Esophagus squamous epithelium (tissue), 5 donors: ENCODE measurements at regions not wholly inside any gene's neighbourhood (a gene's known extent, or its start where the extent isn't known, plus 50 kb on each side); places are given as distances from the start of the nearest gene placed in this dataset.

Experiments used
- DNase-seq: peaks from one replicate; lab custom pipeline; 2025; lab: John Stamatoyannopoulos, UW
- H3K27ac ChIP-seq, 4 donors: fragments of 200-600 bp; sonication (generic); one replicate each; pipeline ENCODE4 v1.5.1; 2016 to 2019; ENCODE audit warnings: mild to moderate bottlenecking in 1 of 4
- H3K27me3 ChIP-seq, 4 donors: fragments of 200-600 bp; sonication (generic); 1 replicate in 3 of 4; 2 replicates in 1 of 4; pipeline versions ENCODE4 v1.5.1 to v1.6.0; 2017 to 2021; ENCODE audit warnings: antibody characterized with exemption in 1 of 4
- H3K36me3 ChIP-seq, 3 donors: fragments of 200-600 bp; sonication (generic); one replicate each; pipeline ENCODE4 v1.5.1; 2016 to 2019
- H3K4me1 ChIP-seq, 3 donors: fragments of 200-600 bp; sonication (generic); one replicate each; pipeline ENCODE4 v1.5.1; 2017 to 2019
- H3K4me3 ChIP-seq, 4 donors: fragments of 200-600 bp; sonication (generic); 1 replicate in 3 of 4; 2 replicates in 1 of 4; pipeline ENCODE4 v1.5.1; 2016 to 2019; ENCODE audit warnings: mild to moderate bottlenecking in 2 of 4, moderate library complexity in 1 of 4
- H3K9me3 ChIP-seq, 3 donors: fragments of 200-600 bp; sonication (generic); one replicate each; pipeline ENCODE4 v1.5.1; 2016 to 2019
- CTCF ChIP-seq, 6 experiments: fragments of 450-650 bp in 4 of 6; fragments of 200-600 bp in 2 of 6; sonication (generic) in 2 of 6; IDR thresholded peaks; one replicate each; pipeline ENCODE4 v1.5.1; 2016 to 2019; ENCODE audit warnings: antibody characterized with exemption in 6 of 6, mild to moderate bottlenecking in 4 of 6, moderate library complexity in 4 of 6
- POLR2A ChIP-seq, 4 donors: fragments of 450-650 bp; IDR thresholded peaks; one replicate each; pipeline ENCODE4 v1.6.1; 2017; ENCODE audit warnings: antibody characterized with exemption in 4 of 4, mild to moderate bottlenecking in 4 of 4, moderate library complexity in 3 of 4
- WGBS, 2 donors: methylation state at CpG; one replicate each; pipeline ENCODE4 v1.1.5; 2018; 5-methylcytosine and 5-hydroxymethylcytosine counted together
- intact Hi-C: fragments of 100-400 bp; cut with DNase I; formaldehyde crosslinking; loops from one replicate; pipeline ENCODE4 v1.15.0; 2022
- donor health status: DM: yes; HTN: yes; CAD: no.

- Histone ChIP-seq H3K4me3 (no peak overlapping the region), H3K9me3 (no peaks in the 10 kb centered on the region), H3K36me3 (no peaks in the 10 kb centered on the region), H3K4me1 (peaks cover 0 to 7% (median 7%) of the 10 kb centered on the region in 3 donors), H3K27ac (no peak overlapping the region), H3K27me3 (no peaks in the 10 kb centered on the region)
- intact Hi-C loops: no loop called here
- WGBS, 2 donors: 84 to 94% methylated on average over 2 of the region's 2 CpGs
- TF ChIP-seq POLR2A (IDR thresholded peaks at IDR 0.05) (no peak), CTCF (IDR thresholded peaks at IDR 0.05) (no peak)
- no peak for DNase-seq
Observed at GRCh38 chr6:121765060-121765459, 329.6 kb downstream of the GJA1 start.

GRCh38 chr6:121767211-121767610 lies 331.8 kb downstream of the GJA1 start:
- Histone ChIP-seq H3K9me3 (no peaks in the 10 kb centered on the region), H3K4me3 (no peak overlapping the region), H3K27me3 (no peaks in the 10 kb centered on the region), H3K27ac (peak overlapping the region in 1 of 4 donors; percentile 35), H3K4me1 (no peaks in the 10 kb centered on the region), H3K36me3 (no peaks in the 10 kb centered on the region)
- TF ChIP-seq CTCF (IDR thresholded peaks at IDR 0.05) (no peak), POLR2A (IDR thresholded peaks at IDR 0.05) (no peak)
- intact Hi-C loops: no loop called here
- DNase-seq: no peak
- 38 to 55% methylated on average over 3 of the region's 3 CpGs for WGBS, 2 donors

DNA sequence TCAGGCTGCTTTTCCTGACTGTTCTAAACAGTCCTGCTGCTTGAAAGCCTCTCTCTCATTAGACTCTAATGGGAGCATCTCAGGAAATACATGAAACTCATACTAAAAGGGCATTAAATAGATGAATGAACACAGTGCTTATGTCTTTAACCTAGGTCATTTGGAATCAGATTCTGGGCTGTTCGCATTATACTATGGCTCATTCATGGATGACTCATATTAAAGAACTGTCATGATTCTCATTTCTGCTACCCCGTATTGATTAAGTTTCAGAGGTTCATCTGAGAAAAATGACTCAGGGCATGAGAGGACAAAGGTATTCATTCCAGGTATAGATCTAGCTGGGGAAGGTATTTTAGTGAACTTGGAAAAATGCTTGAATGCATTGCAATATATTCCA lies 335.5 kb downstream of the GJA1 start:
- TF ChIP-seq CTCF (IDR thresholded peaks at IDR 0.05) (no peak), POLR2A (IDR thresholded peaks at IDR 0.05) (no peak)
- H3K9me3 ChIP-seq: no peaks in the 10 kb centered on the region
- intact Hi-C loops: no loop called here
- no peak overlapping the region for H3K4me3 ChIP-seq
- 40 to 62% methylated on average over 2 of the region's 2 CpGs for WGBS, 2 donors
- DNase-seq: no peak
- no peaks in the 10 kb centered on the region for H3K27me3 ChIP-seq
- H3K27ac ChIP-seq: no peak overlapping the region
- no peaks in the 10 kb centered on the region for H3K4me1 ChIP-seq
- H3K36me3 ChIP-seq: no peaks in the 10 kb centered on the region

DNA sequence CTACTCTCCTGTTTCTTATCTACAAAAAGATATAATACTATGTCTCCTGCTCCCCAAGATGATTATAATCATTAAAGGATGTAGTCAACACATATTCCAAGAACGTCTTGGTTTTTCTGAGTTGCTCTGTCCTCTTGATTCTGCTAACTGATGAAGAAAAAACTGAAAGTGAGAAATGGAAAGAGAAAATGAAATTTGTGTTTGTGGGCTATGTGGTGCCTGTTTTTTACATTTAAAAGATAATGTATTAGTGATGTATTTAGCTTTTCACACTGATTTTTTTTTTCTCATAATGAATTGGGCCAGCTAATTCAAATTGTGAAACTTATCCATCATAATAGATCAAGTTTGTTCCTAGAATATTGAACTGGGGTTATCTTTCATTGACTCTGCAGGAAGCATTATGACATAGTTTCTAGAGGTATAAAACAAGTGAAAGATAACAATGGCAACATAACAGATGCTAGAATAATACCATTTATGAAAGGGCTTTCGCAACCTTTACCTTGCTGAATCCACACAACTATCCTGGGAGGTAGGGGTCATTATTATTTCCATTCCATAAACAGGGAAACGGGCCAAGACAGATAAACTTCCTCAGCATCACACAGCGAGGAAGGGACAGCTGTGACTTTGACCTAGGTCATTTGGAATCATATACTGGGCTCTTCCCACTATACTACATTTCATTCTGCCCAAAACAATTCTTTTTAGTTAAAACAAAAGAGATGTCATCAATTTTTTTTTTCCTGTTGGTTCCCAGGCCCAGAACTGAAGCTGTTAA lies 336.7 kb downstream of the GJA1 start:
- no peak for DNase-seq
- 76 to 79% methylated on average over 4 of the region's 4 CpGs for WGBS, 2 donors
- TF ChIP-seq CTCF (IDR thresholded peaks at IDR 0.05): no peak
- TF ChIP-seq POLR2A (IDR thresholded peaks at IDR 0.05): no peak
- no peaks in the 10 kb centered on the region for H3K4me1 ChIP-seq
- H3K36me3 ChIP-seq: no peaks in the 10 kb centered on the region
- H3K4me3 ChIP-seq: no peak overlapping the region
- H3K9me3 ChIP-seq: no peaks in the 10 kb centered on the region
- no peaks in the 10 kb centered on the region for H3K27me3 ChIP-seq
- intact Hi-C loops: no loop called here
- no peak overlapping the region for H3K27ac ChIP-seq

- DNase-seq: no peak
- 76 to 95% methylated on average over 2 of the region's 2 CpGs for WGBS, 2 donors
- intact Hi-C loops: no loop called here
Observed at GRCh38 chr6:121776054-121776453, 340.6 kb downstream of the GJA1 start.

More at GRCh38 chr6:121776054-121776453, 340.6 kb downstream of the GJA1 start:
- H3K27ac ChIP-seq: no peak overlapping the region
- H3K9me3 ChIP-seq: peaks cover 0 to 10% (median 0%) of the 10 kb centered on the region in 3 donors
- H3K4me3 ChIP-seq: no peak overlapping the region
- peaks cover 0 to 18% (median 7%) of the 10 kb centered on the region in 3 donors for H3K4me1 ChIP-seq
- no peak for TF ChIP-seq CTCF (IDR thresholded peaks at IDR 0.05)
- TF ChIP-seq POLR2A (IDR thresholded peaks at IDR 0.05): no peak
- no peaks in the 10 kb centered on the region for H3K36me3 ChIP-seq
- no peaks in the 10 kb centered on the region for H3K27me3 ChIP-seq
